WTC11 (cell line): ENCODE measurements at regions not wholly inside any gene's neighbourhood (a gene's known extent, or its start where the extent isn't known, plus 50 kb on each side); places are given as distances from the start of the nearest gene placed in this dataset.

Experiments used
- ATAC-seq: fragments of 200-7000 bp; cut with Tn5 transposase; 2 replicates; pipeline ENCODE4 v1.10.0; 2021; ENCODE audit warnings: mild to moderate bottlenecking, moderate library complexity
- CTCF ChIA-PET: fragments of 300-600 bp; sonication (Branson Sonifier 250); formaldehyde crosslinking; loops from one replicate; lab custom pipeline; 2021; ENCODE audit warnings: antibody characterized with exemption; lab: Charles Lee
- POLR2A ChIA-PET: fragments of 350-600 bp; sonication (Branson Sonifier 250); formaldehyde crosslinking; loops from one replicate; lab custom pipeline; 2021; ENCODE audit warnings: antibody characterized with exemption; lab: Charles Lee
- DNase-seq: peaks from one replicate; pipeline ENCODE4 v3.0.0; 2021; ENCODE audit warnings: low spot score
- H3K27ac Mint-ChIP-seq: 2 replicates; pipeline ENCODE4 v1.8.0; 2021; ENCODE audit warnings: mixed read lengths
- H3K27me3 Mint-ChIP-seq: 2 replicates; pipeline ENCODE4 v1.8.0; 2021; ENCODE audit warnings: low read depth, mild to moderate bottlenecking, moderate library complexity, mixed read lengths
- H3K36me3 Mint-ChIP-seq: 2 replicates; pipeline ENCODE4 v1.8.0; 2021; ENCODE audit warnings: mixed read lengths
- H3K4me1 Mint-ChIP-seq: 2 replicates; pipeline ENCODE4 v1.8.0; 2022; ENCODE audit warnings: mixed read lengths
- H3K4me3 Mint-ChIP-seq: 2 replicates; pipeline ENCODE4 v1.8.0; 2021; ENCODE audit warnings: mild to moderate bottlenecking, moderate library complexity, mixed read lengths
- H3K9me3 Mint-ChIP-seq: 2 replicates; pipeline ENCODE4 v1.8.0; 2021; ENCODE audit warnings: mixed read lengths
- ATF1 ChIP-seq: sonication (generic); formaldehyde crosslinking; IDR thresholded peaks from 2 replicates; pipeline ENCODE4 v1.8.1; 2023; ENCODE audit warnings: mild to moderate bottlenecking, moderate library complexity, missing genetic modification reagents
- CREB1 ChIP-seq: sonication (generic); formaldehyde crosslinking; IDR thresholded peaks from 2 replicates; pipeline ENCODE4 v1.8.0; 2023; ENCODE audit warnings: mild to moderate bottlenecking, missing genetic modification reagents
- ESRRA ChIP-seq: sonication (generic); formaldehyde crosslinking; IDR thresholded peaks from 2 replicates; pipeline ENCODE4 v1.8.1; 2022; ENCODE audit warnings: mild to moderate bottlenecking, missing genetic modification reagents, borderline replicate concordance
- FOXK1 ChIP-seq: sonication (generic); formaldehyde crosslinking; IDR thresholded peaks from 2 replicates; pipeline ENCODE4 v1.8.0; 2022; ENCODE audit warnings: mild to moderate bottlenecking, moderate library complexity, missing genetic modification reagents
- GABPB1 ChIP-seq: sonication (generic); formaldehyde crosslinking; IDR thresholded peaks from 2 replicates; pipeline ENCODE4 v1.8.1; 2023; ENCODE audit warnings: mild to moderate bottlenecking, missing genetic modification reagents
- GTF2I ChIP-seq: fragments of 250-450 bp; sonication (Bioruptor Pico); conservative IDR thresholded peaks from 2 replicates; pipeline ENCODE4 v1.4.0; 2021; ENCODE audit warnings: mild to moderate bottlenecking
- IRF2 ChIP-seq: sonication (generic); formaldehyde crosslinking; IDR thresholded peaks from 2 replicates; pipeline ENCODE4 v1.8.0; 2022; ENCODE audit warnings: low read depth, missing genetic modification reagents, borderline replicate concordance
- MYBL2 ChIP-seq: sonication (generic); formaldehyde crosslinking; IDR thresholded peaks from 2 replicates; pipeline ENCODE4 v1.8.1; 2023; ENCODE audit warnings: mild to moderate bottlenecking, moderate library complexity, missing genetic modification reagents
- NFE2L1 ChIP-seq: sonication (generic); formaldehyde crosslinking; IDR thresholded peaks from 2 replicates; pipeline ENCODE4 v1.8.1; 2023; ENCODE audit warnings: missing genetic modification reagents
- NFYB ChIP-seq: sonication (generic); formaldehyde crosslinking; conservative IDR thresholded peaks from 2 replicates; pipeline ENCODE4 v1.8.0; 2022; ENCODE audit warnings: low read depth, missing genetic modification reagents
- OVOL2 ChIP-seq: fragments of 250-450 bp; sonication (Bioruptor Pico); IDR thresholded peaks from 2 replicates; pipeline ENCODE4 v1.9.0; 2021; ENCODE audit warnings: mild to moderate bottlenecking, borderline replicate concordance
- RELA ChIP-seq: sonication (generic); formaldehyde crosslinking; IDR thresholded peaks from 2 replicates; pipeline ENCODE4 v1.8.1; 2022; ENCODE audit warnings: missing genetic modification reagents, mild to moderate bottlenecking, borderline replicate concordance
- RORB ChIP-seq: fragments of 250-450 bp; sonication (Bioruptor Pico); IDR thresholded peaks from 2 replicates; pipeline ENCODE4 v1.9.0; 2021; ENCODE audit warnings: mild to moderate bottlenecking
- SMAD3 ChIP-seq: sonication (generic); formaldehyde crosslinking; IDR thresholded peaks from 2 replicates; pipeline ENCODE4 v1.8.0; 2022; ENCODE audit warnings: missing genetic modification reagents, mild to moderate bottlenecking, borderline replicate concordance
- SOX15 ChIP-seq: fragments of 250-450 bp; sonication (Bioruptor Pico); IDR thresholded peaks from 2 replicates; pipeline ENCODE4 v1.9.0; 2021; ENCODE audit warnings: mild to moderate bottlenecking
- TP53 ChIP-seq: sonication (generic); formaldehyde crosslinking; IDR thresholded peaks from 2 replicates; pipeline ENCODE4 v1.8.1; 2023; ENCODE audit warnings: mild to moderate bottlenecking, missing genetic modification reagents
- ZNF232 ChIP-seq: sonication (generic); formaldehyde crosslinking; IDR thresholded peaks from 2 replicates; pipeline ENCODE4 v1.8.0; 2022; ENCODE audit warnings: mild to moderate bottlenecking, missing genetic modification reagents
- ZNF263 ChIP-seq: sonication (generic); formaldehyde crosslinking; IDR thresholded peaks from 2 replicates; pipeline ENCODE4 v1.8.1; 2022; ENCODE audit warnings: low read depth, mild to moderate bottlenecking, moderate library complexity, missing genetic modification reagents
- ZNF396 ChIP-seq: fragments of 250-450 bp; sonication (Bioruptor Pico); IDR thresholded peaks from 2 replicates; pipeline ENCODE4 v1.8.0; 2021; ENCODE audit warnings: mild to moderate bottlenecking, moderate library complexity, borderline replicate concordance
- ZNF423 ChIP-seq: fragments of 250-450 bp; sonication (Bioruptor Pico); IDR thresholded peaks from 2 replicates; pipeline ENCODE4 v2.1.2; 2022; ENCODE audit warnings: mild to moderate bottlenecking, moderate library complexity
- TF ChIP-seq, protein P1 (sequence below): fragments of 200-600 bp; IDR thresholded peaks from 2 replicates; pipeline ENCODE4 v1.8.0; 2022; ENCODE audit warnings: antibody characterized with exemption
- TF ChIP-seq, protein P2 (sequence below): fragments of 250-450 bp; sonication (Bioruptor Pico); IDR thresholded peaks from 2 replicates; pipeline ENCODE4 v1.8.0; 2021; ENCODE audit warnings: mild to moderate bottlenecking
- TF ChIP-seq, protein P3 (sequence below): sonication (generic); formaldehyde crosslinking; IDR thresholded peaks from 2 replicates; pipeline ENCODE4 v1.8.0; 2022; ENCODE audit warnings: missing genetic modification reagents
- TF ChIP-seq, protein P4 (sequence below): sonication (generic); formaldehyde crosslinking; IDR thresholded peaks from 2 replicates; pipeline ENCODE4 v1.8.0; 2022; ENCODE audit warnings: mild to moderate bottlenecking, missing genetic modification reagents

DNA sequence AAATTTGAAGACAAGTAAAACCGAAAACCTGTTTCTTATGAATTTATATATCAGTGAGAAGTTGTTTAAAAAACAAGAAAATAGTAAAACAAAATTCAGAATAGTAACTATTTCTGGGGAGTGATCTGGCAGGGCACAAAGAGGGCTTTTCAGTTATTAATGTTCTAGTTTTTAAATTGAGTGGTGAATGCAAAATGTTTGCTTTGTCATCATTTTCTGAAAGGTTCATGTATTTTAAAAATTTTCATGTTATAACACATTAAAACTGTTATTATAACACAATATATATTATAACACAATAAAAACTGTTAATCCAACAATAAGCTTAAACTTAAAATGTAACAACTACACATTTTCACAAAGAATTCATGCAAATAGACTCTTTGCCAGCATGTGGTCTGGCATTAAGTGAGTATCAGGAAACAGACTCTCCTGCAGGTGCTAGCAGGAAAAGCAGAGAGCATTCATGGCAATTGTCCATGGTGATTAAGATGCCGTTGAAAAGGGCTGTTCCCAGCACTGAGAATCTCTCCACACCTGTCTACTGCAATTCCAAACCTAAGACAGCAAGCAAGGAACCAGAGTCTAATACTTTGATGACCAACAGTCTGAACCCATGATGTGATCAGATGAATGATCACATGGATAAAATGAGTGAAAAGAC, 204.9 kb downstream of the TBX15 start:
- Mint-ChIP-seq H3K27me3 (no peaks in the 10 kb centered on the region), H3K4me1 (peaks cover 15% of the 10 kb centered on the region), H3K36me3 (no peaks in the 10 kb centered on the region), H3K4me3 (no peak overlapping the region), H3K27ac (peak overlapping the region; percentile 75; the same call in 1 of the 2 replicates), H3K9me3 (0 out of 2 replicates have a peak, but pooled peaks cover 6% of the 10 kb centered on the region)
- no peak for TF ChIP-seq ZNF263 (CRISPR knock-in tag)
- no peak for TF ChIP-seq SMAD3 (CRISPR knock-in tag)
- TF ChIP-seq, protein P1, sequence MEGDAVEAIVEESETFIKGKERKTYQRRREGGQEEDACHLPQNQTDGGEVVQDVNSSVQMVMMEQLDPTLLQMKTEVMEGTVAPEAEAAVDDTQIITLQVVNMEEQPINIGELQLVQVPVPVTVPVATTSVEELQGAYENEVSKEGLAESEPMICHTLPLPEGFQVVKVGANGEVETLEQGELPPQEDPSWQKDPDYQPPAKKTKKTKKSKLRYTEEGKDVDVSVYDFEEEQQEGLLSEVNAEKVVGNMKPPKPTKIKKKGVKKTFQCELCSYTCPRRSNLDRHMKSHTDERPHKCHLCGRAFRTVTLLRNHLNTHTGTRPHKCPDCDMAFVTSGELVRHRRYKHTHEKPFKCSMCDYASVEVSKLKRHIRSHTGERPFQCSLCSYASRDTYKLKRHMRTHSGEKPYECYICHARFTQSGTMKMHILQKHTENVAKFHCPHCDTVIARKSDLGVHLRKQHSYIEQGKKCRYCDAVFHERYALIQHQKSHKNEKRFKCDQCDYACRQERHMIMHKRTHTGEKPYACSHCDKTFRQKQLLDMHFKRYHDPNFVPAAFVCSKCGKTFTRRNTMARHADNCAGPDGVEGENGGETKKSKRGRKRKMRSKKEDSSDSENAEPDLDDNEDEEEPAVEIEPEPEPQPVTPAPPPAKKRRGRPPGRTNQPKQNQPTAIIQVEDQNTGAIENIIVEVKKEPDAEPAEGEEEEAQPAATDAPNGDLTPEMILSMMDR = no peak
- TF ChIP-seq, protein P2, sequence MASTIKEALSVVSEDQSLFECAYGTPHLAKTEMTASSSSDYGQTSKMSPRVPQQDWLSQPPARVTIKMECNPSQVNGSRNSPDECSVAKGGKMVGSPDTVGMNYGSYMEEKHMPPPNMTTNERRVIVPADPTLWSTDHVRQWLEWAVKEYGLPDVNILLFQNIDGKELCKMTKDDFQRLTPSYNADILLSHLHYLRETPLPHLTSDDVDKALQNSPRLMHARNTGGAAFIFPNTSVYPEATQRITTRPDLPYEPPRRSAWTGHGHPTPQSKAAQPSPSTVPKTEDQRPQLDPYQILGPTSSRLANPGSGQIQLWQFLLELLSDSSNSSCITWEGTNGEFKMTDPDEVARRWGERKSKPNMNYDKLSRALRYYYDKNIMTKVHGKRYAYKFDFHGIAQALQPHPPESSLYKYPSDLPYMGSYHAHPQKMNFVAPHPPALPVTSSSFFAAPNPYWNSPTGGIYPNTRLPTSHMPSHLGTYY (CRISPR knock-in tag) = no peak
- TF ChIP-seq NFE2L1 (CRISPR knock-in tag) = no peak
- TF ChIP-seq GABPB1 (CRISPR knock-in tag) = no peak
- TF ChIP-seq ZNF232 (CRISPR knock-in tag) = no peak
- TF ChIP-seq ZNF396 (CRISPR knock-in tag) = no peak
- TF ChIP-seq NFYB (CRISPR knock-in tag) = no peak
- TF ChIP-seq SOX15 (CRISPR knock-in tag) = no peak
- TF ChIP-seq GTF2I (CRISPR knock-in tag) = no peak
- TF ChIP-seq ZNF423 (CRISPR knock-in tag) = no peak
- TF ChIP-seq IRF2 = no peak
- no peak for TF ChIP-seq FOXK1 (CRISPR knock-in tag)
- DNase-seq (no peak), ATAC-seq (peak; percentile 73)
- ChIA-PET CTCF (no interaction called here), POLR2A (no interaction called here)

DNA sequence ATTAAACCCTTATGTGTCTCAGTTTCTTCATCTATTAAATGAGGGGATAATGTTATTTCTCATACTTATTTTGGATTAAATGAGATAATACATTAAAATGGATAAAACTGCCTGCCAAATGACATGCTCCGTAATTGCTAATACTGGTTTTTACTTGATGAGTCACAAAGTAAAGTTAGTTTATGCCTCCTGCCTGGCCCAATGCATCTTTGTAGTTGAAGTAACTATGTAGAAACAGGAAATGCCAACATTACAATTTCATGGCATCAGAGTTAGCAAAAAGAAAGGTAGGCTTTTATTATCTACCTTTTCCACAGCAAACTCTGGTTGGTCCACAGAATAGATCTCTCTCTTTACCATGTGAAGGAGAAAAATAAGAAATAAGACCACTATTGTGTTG, 214.5 kb downstream of the TBX15 start:
- H3K36me3 Mint-ChIP-seq = no peaks in the 10 kb centered on the region
- H3K4me3 Mint-ChIP-seq = no peak overlapping the region
- no peak overlapping the region for H3K27ac Mint-ChIP-seq
- H3K9me3 Mint-ChIP-seq = peaks cover 10% of the 10 kb centered on the region
- no peak for DNase-seq
- H3K27me3 Mint-ChIP-seq = no peaks in the 10 kb centered on the region; the same call in 1 of the 2 replicates
- TF ChIP-seq ZNF396 (CRISPR knock-in tag) = no peak
- no peak for TF ChIP-seq TP53 (CRISPR knock-in tag)
- ChIA-PET CTCF (no interaction called here), POLR2A (no interaction called here)
- no peaks in the 10 kb centered on the region for H3K4me1 Mint-ChIP-seq
- ATAC-seq = no peak

DNA sequence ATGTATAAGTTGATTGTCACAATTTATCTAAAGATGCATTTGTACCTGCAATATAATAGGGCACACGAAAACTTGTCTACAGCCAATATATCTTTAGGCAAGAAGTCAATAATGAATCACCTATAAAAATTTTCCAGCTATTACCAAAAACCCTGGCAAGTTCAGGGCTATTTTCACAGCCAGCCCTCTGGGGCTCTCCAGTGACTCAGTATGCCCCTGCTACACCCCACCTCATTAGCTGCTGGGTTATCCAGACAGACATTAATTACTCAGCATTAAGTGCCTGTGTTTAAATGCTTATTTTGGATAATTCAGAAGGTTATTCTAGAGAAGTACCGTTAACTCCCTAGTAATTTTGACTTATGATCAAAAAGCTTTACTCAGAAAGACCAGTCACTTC, 220.2 kb downstream of the TBX15 start:
- TF ChIP-seq MYBL2 (no peak), SOX15 (CRISPR knock-in tag) (no peak), RORB (CRISPR knock-in tag) (no peak), ZNF396 (CRISPR knock-in tag) (no peak), GTF2I (CRISPR knock-in tag) (no peak), RELA (CRISPR knock-in tag) (no peak), OVOL2 (CRISPR knock-in tag) (no peak), ATF1 (CRISPR knock-in tag) (no peak), CREB1 (CRISPR knock-in tag) (no peak), ESRRA (CRISPR knock-in tag) (no peak)
- TF ChIP-seq, protein P3, sequence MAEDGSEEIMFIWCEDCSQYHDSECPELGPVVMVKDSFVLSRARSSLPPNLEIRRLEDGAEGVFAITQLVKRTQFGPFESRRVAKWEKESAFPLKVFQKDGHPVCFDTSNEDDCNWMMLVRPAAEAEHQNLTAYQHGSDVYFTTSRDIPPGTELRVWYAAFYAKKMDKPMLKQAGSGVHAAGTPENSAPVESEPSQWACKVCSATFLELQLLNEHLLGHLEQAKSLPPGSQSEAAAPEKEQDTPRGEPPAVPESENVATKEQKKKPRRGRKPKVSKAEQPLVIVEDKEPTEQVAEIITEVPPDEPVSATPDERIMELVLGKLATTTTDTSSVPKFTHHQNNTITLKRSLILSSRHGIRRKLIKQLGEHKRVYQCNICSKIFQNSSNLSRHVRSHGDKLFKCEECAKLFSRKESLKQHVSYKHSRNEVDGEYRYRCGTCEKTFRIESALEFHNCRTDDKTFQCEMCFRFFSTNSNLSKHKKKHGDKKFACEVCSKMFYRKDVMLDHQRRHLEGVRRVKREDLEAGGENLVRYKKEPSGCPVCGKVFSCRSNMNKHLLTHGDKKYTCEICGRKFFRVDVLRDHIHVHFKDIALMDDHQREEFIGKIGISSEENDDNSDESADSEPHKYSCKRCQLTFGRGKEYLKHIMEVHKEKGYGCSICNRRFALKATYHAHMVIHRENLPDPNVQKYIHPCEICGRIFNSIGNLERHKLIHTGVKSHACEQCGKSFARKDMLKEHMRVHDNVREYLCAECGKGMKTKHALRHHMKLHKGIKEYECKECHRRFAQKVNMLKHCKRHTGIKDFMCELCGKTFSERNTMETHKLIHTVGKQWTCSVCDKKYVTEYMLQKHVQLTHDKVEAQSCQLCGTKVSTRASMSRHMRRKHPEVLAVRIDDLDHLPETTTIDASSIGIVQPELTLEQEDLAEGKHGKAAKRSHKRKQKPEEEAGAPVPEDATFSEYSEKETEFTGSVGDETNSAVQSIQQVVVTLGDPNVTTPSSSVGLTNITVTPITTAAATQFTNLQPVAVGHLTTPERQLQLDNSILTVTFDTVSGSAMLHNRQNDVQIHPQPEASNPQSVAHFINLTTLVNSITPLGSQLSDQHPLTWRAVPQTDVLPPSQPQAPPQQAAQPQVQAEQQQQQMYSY (CRISPR knock-in tag) = no peak
- TF ChIP-seq, protein P4, sequence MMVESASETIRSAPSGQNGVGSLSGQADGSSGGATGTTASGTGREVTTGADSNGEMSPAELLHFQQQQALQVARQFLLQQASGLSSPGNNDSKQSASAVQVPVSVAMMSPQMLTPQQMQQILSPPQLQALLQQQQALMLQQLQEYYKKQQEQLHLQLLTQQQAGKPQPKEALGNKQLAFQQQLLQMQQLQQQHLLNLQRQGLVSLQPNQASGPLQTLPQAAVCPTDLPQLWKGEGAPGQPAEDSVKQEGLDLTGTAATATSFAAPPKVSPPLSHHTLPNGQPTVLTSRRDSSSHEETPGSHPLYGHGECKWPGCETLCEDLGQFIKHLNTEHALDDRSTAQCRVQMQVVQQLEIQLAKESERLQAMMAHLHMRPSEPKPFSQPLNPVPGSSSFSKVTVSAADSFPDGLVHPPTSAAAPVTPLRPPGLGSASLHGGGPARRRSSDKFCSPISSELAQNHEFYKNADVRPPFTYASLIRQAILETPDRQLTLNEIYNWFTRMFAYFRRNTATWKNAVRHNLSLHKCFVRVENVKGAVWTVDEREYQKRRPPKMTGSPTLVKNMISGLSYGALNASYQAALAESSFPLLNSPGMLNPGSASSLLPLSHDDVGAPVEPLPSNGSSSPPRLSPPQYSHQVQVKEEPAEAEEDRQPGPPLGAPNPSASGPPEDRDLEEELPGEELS (CRISPR knock-in tag) = no peak
- no peaks in the 10 kb centered on the region; the same call in none of the 2 replicates for H3K27me3 Mint-ChIP-seq
- H3K27ac Mint-ChIP-seq = no peak overlapping the region
- ChIA-PET POLR2A (no interaction called here), CTCF (interaction anchor here (1.4 kb wide), 1 partner anchor 240 kb away, joined by 3 read pairs; no protein-coding TSS in a partner anchor)
- H3K9me3 Mint-ChIP-seq = peaks cover 8% of the 10 kb centered on the region
- no peak for DNase-seq
- ATAC-seq = no peak
- peaks cover 4% of the 10 kb centered on the region; the same call in 1 of the 2 replicates for H3K36me3 Mint-ChIP-seq
- H3K4me1 Mint-ChIP-seq = no peaks in the 10 kb centered on the region
- no peak overlapping the region for H3K4me3 Mint-ChIP-seq
